GM23248 (cell line): ENCODE measurements at regions not wholly inside any gene's neighbourhood (a gene's known extent, or its start where the extent isn't known, plus 50 kb on each side); places are given as distances from the start of the nearest gene placed in this dataset.
"Not testable (repeated sequence)": the region's sequence is repeated elsewhere in the genome, so short reads cannot be mapped to it uniquely, and the experiment has no call there.

Experiments used
- DNase-seq: peaks from one replicate; pipeline ENCODE4 v3.0.0-alpha.2; 2015
- H2AFZ ChIP-seq: fragments of 200-600 bp; sonication (generic); 2 replicates; pipeline ENCODE4 v1.6.1; 2016; ENCODE audit warnings: antibody characterized with exemption
- H3F3A ChIP-seq: fragments of 200-600 bp; sonication (generic); 2 replicates; pipeline ENCODE4 v1.6.1; 2016; ENCODE audit warnings: mild to moderate bottlenecking, antibody characterized with exemption, mixed run types; ENCODE audit not compliant: insufficient read depth
- H3K27ac ChIP-seq: fragments of 200-600 bp; sonication (generic); 2 replicates; pipeline ENCODE4 v1.5.1; 2016; ENCODE audit warnings: mild to moderate bottlenecking
- H3K27me3 ChIP-seq: fragments of 200-600 bp; sonication (generic); replicated peaks from 2 replicates; pipeline ENCODE4 v1.6.1; 2016; ENCODE audit warnings: mild to moderate bottlenecking; ENCODE audit not compliant: insufficient read depth
- H3K36me3 ChIP-seq: fragments of 200-600 bp; sonication (generic); 2 replicates; pipeline ENCODE4 v1.6.1; 2016; ENCODE audit warnings: low read depth, mild to moderate bottlenecking
- H3K4me1 ChIP-seq: fragments of 200-600 bp; sonication (generic); 2 replicates; pipeline ENCODE4 v1.6.1; 2016; ENCODE audit warnings: mild to moderate bottlenecking; ENCODE audit not compliant: insufficient read depth
- H3K4me2 ChIP-seq: fragments of 200-600 bp; sonication (generic); one replicate; pipeline ENCODE4 v1.6.1; 2016; ENCODE audit warnings: mild to moderate bottlenecking; ENCODE audit not compliant: unreplicated experiment
- H3K4me3 ChIP-seq: fragments of 200-600 bp; sonication (generic); 2 replicates; pipeline ENCODE4 v1.5.1; 2016; ENCODE audit warnings: mild to moderate bottlenecking
- H3K79me2 ChIP-seq: fragments of 200-600 bp; sonication (generic); 2 replicates; pipeline ENCODE4 v1.6.1; 2016; ENCODE audit warnings: mild to moderate bottlenecking; ENCODE audit not compliant: insufficient read depth
- H3K9ac ChIP-seq: fragments of 200-600 bp; sonication (generic); 2 replicates; pipeline ENCODE4 v1.6.1; 2016; ENCODE audit warnings: mild to moderate bottlenecking
- H3K9me2 ChIP-seq: fragments of 200-600 bp; sonication (generic); 2 replicates; pipeline ENCODE4 v1.6.1; 2016; ENCODE audit warnings: mixed run types, mild to moderate bottlenecking, moderate library complexity; ENCODE audit not compliant: insufficient read depth
- H3K9me3 ChIP-seq: fragments of 200-600 bp; sonication (generic); one replicate; pipeline ENCODE4 v1.6.1; 2017; ENCODE audit warnings: low read depth
- H4K20me1 ChIP-seq: fragments of 200-600 bp; sonication (generic); 2 replicates; pipeline ENCODE4 v1.6.0; 2016; ENCODE audit not compliant: insufficient read depth
- EZH2 ChIP-seq: fragments of 200-600 bp; sonication (generic); IDR thresholded peaks from 2 replicates; pipeline ENCODE4 v1.6.1; 2018; ENCODE audit warnings: antibody characterized with exemption, mild to moderate bottlenecking; ENCODE audit not compliant: insufficient read depth, poor library complexity, severe bottlenecking
- EZH2phosphoT487 ChIP-seq: fragments of 200-600 bp; sonication (generic); IDR thresholded peaks from 2 replicates; pipeline ENCODE4 v1.6.1; 2018; ENCODE audit warnings: antibody characterized with exemption, moderate library complexity, mild to moderate bottlenecking, low read depth; ENCODE audit not compliant: insufficient read depth
- WGBS, 2 experiments: methylation state at CpG; one replicate each; pipeline ENCODE4 v1.1.6; 2015 to 2017; ENCODE audit warnings: low lambda C conversion rate in 2 of 2, low coverage in 1 of 2; ENCODE audit errors: missing lambda C conversion rate in 2 of 2; 5-methylcytosine and 5-hydroxymethylcytosine counted together
- in situ Hi-C: fragments of 300-500 bp; cut with MboI; formaldehyde crosslinking; loops from 2 replicates; pipeline ENCODE4 v1.15.0; 2020

DNA sequence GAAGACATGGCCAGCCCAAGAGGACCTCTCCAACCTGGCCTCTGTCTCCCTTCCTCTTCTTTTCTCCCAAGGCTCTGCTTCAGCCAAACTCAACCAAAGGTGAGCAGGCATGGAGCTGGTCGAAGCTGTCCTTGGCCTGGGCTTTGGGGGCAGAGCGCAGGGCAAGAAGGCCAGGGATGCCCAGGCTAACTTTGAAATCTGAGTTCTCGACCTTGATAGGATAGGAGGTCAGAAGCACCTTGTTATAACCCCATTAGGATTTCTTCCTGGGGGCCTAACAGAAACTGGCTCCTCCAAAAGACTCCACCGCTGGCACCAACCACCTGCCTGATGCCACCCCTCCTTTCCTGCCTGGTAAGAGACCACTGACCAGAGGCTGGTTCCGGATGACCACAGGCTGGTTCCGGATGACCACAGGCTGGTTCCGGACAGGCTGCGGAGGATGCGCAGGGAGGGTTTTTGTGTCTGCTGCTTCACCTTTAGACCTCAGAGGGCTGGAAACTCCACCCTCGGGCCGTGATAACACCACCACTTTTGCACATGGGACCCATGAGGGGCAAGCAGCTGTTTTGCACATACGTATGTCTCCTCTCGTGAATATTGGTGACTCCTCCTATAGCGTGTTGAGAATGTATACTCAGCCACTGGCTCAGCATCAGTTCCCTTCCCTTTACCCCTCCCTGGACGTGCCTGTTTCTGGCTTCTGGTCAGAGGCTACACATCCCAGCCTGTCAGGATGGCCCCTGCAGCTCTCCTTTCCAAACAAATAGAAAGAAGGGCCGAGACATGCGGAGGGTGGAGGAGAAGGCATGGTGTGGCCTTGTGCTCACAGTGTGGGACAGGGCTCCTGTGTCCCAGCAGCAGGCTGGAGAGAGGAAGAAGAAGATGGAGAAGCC is 140.1 kb downstream of the DNAJB6 start:
- H3K9me2 ChIP-seq = no peaks in the 10 kb centered on the region
- H3K9ac ChIP-seq = no peak overlapping the region
- in situ Hi-C loops = no loop called here
- H3K9me3 ChIP-seq = no peaks in the 10 kb centered on the region
- WGBS, 2 experiments = 49 to 54% methylated on average over 17 of the region's 17 CpGs
- H3K27me3 ChIP-seq = no peaks in the 10 kb centered on the region
- no peaks in the 10 kb centered on the region for H3K36me3 ChIP-seq
- H3K4me2 ChIP-seq = no peak overlapping the region
- no peaks in the 10 kb centered on the region for H4K20me1 ChIP-seq
- no peaks in the 10 kb centered on the region for H3K79me2 ChIP-seq
- no peak overlapping the region for H2AFZ ChIP-seq
- no peak overlapping the region for H3K27ac ChIP-seq
- TF ChIP-seq EZH2 (no peak), EZH2phosphoT487 (no peak)
- no peaks in the 10 kb centered on the region for H3K4me1 ChIP-seq
- H3F3A ChIP-seq = no peaks in the 10 kb centered on the region
- DNase-seq = no peak
- no peak overlapping the region for H3K4me3 ChIP-seq

DNA sequence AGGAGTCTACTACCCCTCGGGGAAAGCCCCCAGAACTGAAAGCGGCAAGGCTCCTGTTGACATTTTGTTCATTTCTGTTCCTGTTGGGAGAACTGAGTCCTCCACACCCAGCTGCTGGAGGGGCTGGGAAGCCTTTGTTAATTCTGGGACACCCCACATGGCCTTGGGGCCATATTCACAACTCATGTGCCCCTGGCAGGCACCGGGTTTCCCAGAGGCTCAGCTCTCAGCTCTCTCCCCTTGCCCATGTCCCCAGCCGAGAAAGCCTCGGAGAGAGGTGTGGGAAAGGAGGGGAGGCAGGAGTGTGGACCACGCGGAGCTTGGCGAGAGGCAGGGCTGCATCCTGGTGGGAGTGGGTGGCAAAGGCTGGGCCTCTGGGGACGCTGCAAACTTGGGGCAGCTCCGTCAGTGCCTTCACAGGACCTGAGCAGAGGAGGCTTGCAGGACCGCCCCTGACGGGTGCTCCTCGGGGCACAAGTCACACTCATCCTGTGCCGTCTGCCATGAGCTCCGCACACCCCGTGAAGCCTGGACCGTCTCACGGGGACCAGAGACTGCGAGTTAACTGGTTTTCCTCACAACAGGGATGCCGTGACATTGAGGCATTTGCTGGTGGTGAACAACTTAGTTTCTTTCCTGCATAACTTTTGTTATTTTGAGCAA is 140.9 kb downstream of the DNAJB6 start:
- Histone ChIP-seq H3K4me3 (no peak overlapping the region), H3K79me2 (no peaks in the 10 kb centered on the region), H3F3A (no peaks in the 10 kb centered on the region), H3K27me3 (no peaks in the 10 kb centered on the region), H3K9ac (no peak overlapping the region), H3K4me2 (no peak overlapping the region), H3K9me2 (no peaks in the 10 kb centered on the region), H3K4me1 (no peaks in the 10 kb centered on the region), H4K20me1 (no peaks in the 10 kb centered on the region), H3K36me3 (no peaks in the 10 kb centered on the region), H2AFZ (no peak overlapping the region), H3K27ac (no peak overlapping the region), H3K9me3 (no peaks in the 10 kb centered on the region)
- 23 to 27% methylated on average over 20 of the region's 20 CpGs for WGBS, 2 experiments
- in situ Hi-C loops = no loop called here
- no peak for DNase-seq
- no peak for TF ChIP-seq EZH2phosphoT487
- no peak for TF ChIP-seq EZH2

DNA sequence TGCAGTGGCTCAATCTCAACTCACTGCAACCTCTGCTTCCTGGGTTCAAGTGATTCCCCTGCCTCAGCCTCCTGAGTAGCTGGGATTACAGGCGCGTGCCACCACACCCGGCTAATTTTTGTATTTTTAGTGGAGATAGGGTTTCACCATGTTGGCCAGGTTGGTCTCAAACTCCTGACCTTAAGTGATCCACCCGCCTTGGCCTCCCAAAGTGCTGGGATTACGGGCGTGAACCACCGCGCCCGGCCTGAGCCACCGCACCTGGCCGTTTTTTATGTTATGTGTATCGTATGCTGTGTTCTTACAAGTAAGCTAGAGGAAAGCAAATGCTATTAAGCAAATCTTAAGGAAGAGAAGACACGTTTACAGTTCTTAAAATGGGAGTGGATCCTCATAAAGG is 141.8 kb downstream of the DNAJB6 start:
- H3K4me2 ChIP-seq, H3K9me3 ChIP-seq, H3K27me3 ChIP-seq, H3K27ac ChIP-seq, H3K9me2 ChIP-seq, H3F3A ChIP-seq, in situ Hi-C loops, H3K4me3 ChIP-seq, H4K20me1 ChIP-seq, H2AFZ ChIP-seq, H3K9ac ChIP-seq, H3K4me1 ChIP-seq, H3K36me3 ChIP-seq, DNase-seq, H3K79me2 ChIP-seq: not testable (repeated sequence)
- WGBS, 2 experiments = 63 to 69% methylated on average over 13 of the region's 13 CpGs

DNA sequence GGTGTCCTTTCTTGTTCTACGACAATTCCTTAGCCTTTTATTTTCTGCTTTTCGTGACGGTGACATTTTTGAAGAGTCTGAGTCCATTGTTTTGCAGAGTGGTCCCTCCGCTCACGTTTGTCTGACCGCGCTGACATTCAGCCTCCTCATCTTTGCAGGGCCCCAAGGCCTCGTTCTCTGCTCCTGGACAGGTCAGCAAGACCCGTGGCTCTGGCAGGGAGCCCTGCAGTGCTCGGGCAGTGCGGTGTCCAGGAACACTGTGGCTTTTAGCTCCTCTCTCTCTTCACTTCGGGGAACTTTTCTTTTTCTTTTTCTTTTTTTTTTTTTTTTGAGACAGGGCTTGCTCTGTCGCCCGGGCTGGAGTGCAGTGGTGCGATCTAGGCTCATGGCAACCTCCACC is 142.5 kb downstream of the DNAJB6 start:
- WGBS, 2 experiments = 55 to 64% methylated on average over 13 to 15 of the region's 15 CpGs
- in situ Hi-C loops = no loop called here
- no peaks in the 10 kb centered on the region for H3K9me3 ChIP-seq
- no peak overlapping the region for H2AFZ ChIP-seq
- no peak overlapping the region for H3K4me3 ChIP-seq
- no peak for TF ChIP-seq EZH2phosphoT487
- TF ChIP-seq EZH2 = no peak
- DNase-seq = no peak
- no peaks in the 10 kb centered on the region for H3K79me2 ChIP-seq
- no peaks in the 10 kb centered on the region for H3F3A ChIP-seq
- no peaks in the 10 kb centered on the region for H3K36me3 ChIP-seq
- H4K20me1 ChIP-seq = no peaks in the 10 kb centered on the region
- no peak overlapping the region for H3K9ac ChIP-seq
- H3K9me2 ChIP-seq = no peaks in the 10 kb centered on the region
- no peaks in the 10 kb centered on the region for H3K27me3 ChIP-seq
- H3K4me1 ChIP-seq = no peaks in the 10 kb centered on the region
- no peak overlapping the region for H3K4me2 ChIP-seq
- H3K27ac ChIP-seq = no peak overlapping the region
